ENCODE measurements at regions not wholly inside any gene's neighbourhood (a gene's known extent, or its start where the extent isn't known, plus 50 kb on each side); places are given as distances from the start of the nearest gene placed in this dataset.

- intact Hi-C loops (cut with micrococcal nuclease; ENCODE audit: unreplicated experiment), result no loop called here
- Histone ChIP-seq H3K36me3 (ENCODE audit: insufficient read depth, low read length, poor library complexity, severe bottlenecking) (no peaks in the 10 kb centered on the region), H3K27me3 (replicated peaks; ENCODE audit: insufficient read depth, low read depth, low read length, poor library complexity) (no peaks in the 10 kb centered on the region), H3K4me1 (ENCODE audit: insufficient read depth, low read length, poor library complexity, severe bottlenecking) (no peaks in the 10 kb centered on the region), H3K4me3 (ENCODE audit: low read depth, low read length, poor library complexity, severe bottlenecking) (no peak overlapping the region), H3K9me3 (ENCODE audit: low read depth, low read length, poor library complexity, severe bottlenecking) (peaks cover 51% of the 10 kb centered on the region), H3K27ac (ENCODE audit: low read depth, low read length, poor library complexity, severe bottlenecking) (no peak overlapping the region)
- TF ChIP-seq EZH2 (IDR thresholded peaks at IDR 0.05; ENCODE audit: borderline replicate concordance, low read depth, low read length, poor library complexity, severe bottlenecking) (no peak), CTCF (conservative IDR thresholded peaks at IDR 0.05; ENCODE audit: low read depth, low read length) (no peak)
- no peak for DNase-seq (ENCODE audit: low spot score)
- ChIA-PET CTCF (no interaction called here), POLR2A (ENCODE audit: low non-redundant PET) (no interaction called here)
- BruUV-seq (replicated peaks), result no TSS peak
Measured at GRCh38 chr2:81644189-81644588, 1339.6 kb upstream of the LRRTM1 start.

- intact Hi-C loops (cut with micrococcal nuclease; ENCODE audit: unreplicated experiment), result no loop called here
- no peak overlapping the region for H3K27ac ChIP-seq (ENCODE audit: low read depth, low read length, poor library complexity, severe bottlenecking)
- TF ChIP-seq CTCF (conservative IDR thresholded peaks at IDR 0.05; ENCODE audit: low read depth, low read length) (no peak), EZH2 (IDR thresholded peaks at IDR 0.05; ENCODE audit: borderline replicate concordance, low read depth, low read length, poor library complexity, severe bottlenecking) (no peak)
- BruUV-seq (replicated peaks), result no TSS peak
- H3K4me1 ChIP-seq (ENCODE audit: insufficient read depth, low read length, poor library complexity, severe bottlenecking), result no peaks in the 10 kb centered on the region
- H3K4me3 ChIP-seq (ENCODE audit: low read depth, low read length, poor library complexity, severe bottlenecking), result no peak overlapping the region
- ChIA-PET POLR2A (ENCODE audit: low non-redundant PET) (no interaction called here), CTCF (no interaction called here)
- no peaks in the 10 kb centered on the region for H3K27me3 ChIP-seq (replicated peaks; ENCODE audit: insufficient read depth, low read depth, low read length, poor library complexity)
- H3K36me3 ChIP-seq (ENCODE audit: insufficient read depth, low read length, poor library complexity, severe bottlenecking), result no peaks in the 10 kb centered on the region
- no peak for DNase-seq (ENCODE audit: low spot score)
- H3K9me3 ChIP-seq (ENCODE audit: low read depth, low read length, poor library complexity, severe bottlenecking), result peaks cover 32% of the 10 kb centered on the region
Measured at GRCh38 chr2:81624825-81625224, 1320.3 kb upstream of the LRRTM1 start.

GRCh38 chr2:81600088-81600487 lies 1295.5 kb upstream of the LRRTM1 start:
- intact Hi-C loops (cut with micrococcal nuclease; ENCODE audit: unreplicated experiment), result no loop called here
- DNase-seq (ENCODE audit: low spot score), result no peak
- ChIA-PET POLR2A (ENCODE audit: low non-redundant PET) (no interaction called here), CTCF (no interaction called here)
- Histone ChIP-seq H3K9me3 (ENCODE audit: low read depth, low read length, poor library complexity, severe bottlenecking) (peaks cover 26% of the 10 kb centered on the region), H3K27me3 (replicated peaks; ENCODE audit: insufficient read depth, low read depth, low read length, poor library complexity) (no peaks in the 10 kb centered on the region), H3K4me3 (ENCODE audit: low read depth, low read length, poor library complexity, severe bottlenecking) (no peak overlapping the region), H3K36me3 (ENCODE audit: insufficient read depth, low read length, poor library complexity, severe bottlenecking) (no peaks in the 10 kb centered on the region), H3K4me1 (ENCODE audit: insufficient read depth, low read length, poor library complexity, severe bottlenecking) (no peaks in the 10 kb centered on the region), H3K27ac (ENCODE audit: low read depth, low read length, poor library complexity, severe bottlenecking) (no peak overlapping the region)
- no TSS peak for BruUV-seq (replicated peaks)
- TF ChIP-seq CTCF (conservative IDR thresholded peaks at IDR 0.05; ENCODE audit: low read depth, low read length) (no peak), EZH2 (IDR thresholded peaks at IDR 0.05; ENCODE audit: borderline replicate concordance, low read depth, low read length, poor library complexity, severe bottlenecking) (no peak)

Measured in A673 (cell line).